ENCODE measurements at regions not wholly inside any gene's neighbourhood (a gene's known extent, or its start where the extent isn't known, plus 50 kb on each side); places are given as distances from the start of the nearest gene placed in this dataset.
A peak's percentile ranks its signal among the peaks of the same experiment; 100 is the strongest.

DNA sequence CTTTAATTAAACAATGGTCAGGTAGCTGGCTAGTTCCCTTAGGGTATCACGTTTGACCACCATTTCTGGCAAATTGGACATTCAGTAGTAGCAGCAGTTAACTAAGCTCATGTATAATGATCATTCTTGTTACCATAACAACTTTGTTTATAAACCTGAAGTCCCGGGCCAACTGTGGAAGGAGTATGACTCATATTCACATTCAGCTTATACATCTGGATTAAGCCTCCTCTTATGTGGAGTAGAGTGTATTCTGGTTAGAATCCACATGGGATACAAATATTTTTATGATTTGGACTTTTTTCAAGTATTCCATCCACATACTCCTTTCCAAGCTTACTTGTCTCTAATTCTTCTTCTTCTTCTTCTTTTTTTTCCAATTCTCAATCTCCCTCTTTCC, 70.3 kb upstream of the ZSWIM2 start:
- TF ChIP-seq, protein P1, sequence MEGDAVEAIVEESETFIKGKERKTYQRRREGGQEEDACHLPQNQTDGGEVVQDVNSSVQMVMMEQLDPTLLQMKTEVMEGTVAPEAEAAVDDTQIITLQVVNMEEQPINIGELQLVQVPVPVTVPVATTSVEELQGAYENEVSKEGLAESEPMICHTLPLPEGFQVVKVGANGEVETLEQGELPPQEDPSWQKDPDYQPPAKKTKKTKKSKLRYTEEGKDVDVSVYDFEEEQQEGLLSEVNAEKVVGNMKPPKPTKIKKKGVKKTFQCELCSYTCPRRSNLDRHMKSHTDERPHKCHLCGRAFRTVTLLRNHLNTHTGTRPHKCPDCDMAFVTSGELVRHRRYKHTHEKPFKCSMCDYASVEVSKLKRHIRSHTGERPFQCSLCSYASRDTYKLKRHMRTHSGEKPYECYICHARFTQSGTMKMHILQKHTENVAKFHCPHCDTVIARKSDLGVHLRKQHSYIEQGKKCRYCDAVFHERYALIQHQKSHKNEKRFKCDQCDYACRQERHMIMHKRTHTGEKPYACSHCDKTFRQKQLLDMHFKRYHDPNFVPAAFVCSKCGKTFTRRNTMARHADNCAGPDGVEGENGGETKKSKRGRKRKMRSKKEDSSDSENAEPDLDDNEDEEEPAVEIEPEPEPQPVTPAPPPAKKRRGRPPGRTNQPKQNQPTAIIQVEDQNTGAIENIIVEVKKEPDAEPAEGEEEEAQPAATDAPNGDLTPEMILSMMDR (IDR thresholded peaks at IDR 0.05; ENCODE audit: borderline replicate concordance, extremely low read depth, insufficient read depth): no peak
- Histone ChIP-seq H3K27ac (ENCODE audit: low read depth in 2 of 2, low read length in 2 of 2) (no peak overlapping the region), H3K36me3 (ENCODE audit: control insufficient read depth in 2 of 3, insufficient read depth in 3 of 3, low read length in 3 of 3) (no peaks in the 10 kb centered on the region), H3K9me3 (ENCODE audit: control insufficient read depth in 2 of 3, insufficient read depth in 1 of 3, low read length in 3 of 3) (no peaks in the 10 kb centered on the region), H3K9ac (ENCODE audit: low read length in 3 of 3) (no peak overlapping the region), H3K4me1 (ENCODE audit: control insufficient read depth in 2 of 3, insufficient read depth in 2 of 3, low read depth in 1 of 3, low read length in 3 of 3) (no peaks in the 10 kb centered on the region), H3K4me3 (ENCODE audit: low read length in 3 of 3) (no peak overlapping the region), H3K27me3 (ENCODE audit: control insufficient read depth, insufficient read depth, low read length) (no peaks in the 10 kb centered on the region)
- FAIRE-seq (no peak), DNase-seq (peak in 1 of 5 donors; percentile 7)
- intact Hi-C loops (cut with DNase I): no loop called here

DNA sequence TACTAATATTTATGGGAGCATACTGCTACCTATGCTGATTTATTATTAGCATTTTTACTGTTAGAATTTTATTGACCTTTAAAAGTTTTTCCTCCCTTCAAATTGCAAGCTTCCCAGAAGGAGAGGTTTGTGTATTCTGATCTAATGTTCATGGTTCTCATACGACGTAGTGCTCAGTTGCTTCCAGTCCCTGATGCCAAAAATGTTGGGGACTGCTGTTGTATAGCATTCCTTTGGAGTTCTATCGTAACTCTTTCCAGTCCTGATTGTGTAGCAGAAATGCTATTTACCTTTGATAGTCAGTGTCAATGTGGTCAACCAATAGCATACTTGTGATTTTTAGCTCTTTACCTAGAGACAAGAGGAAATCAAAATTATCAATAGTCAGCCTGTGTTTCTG, 69.5 kb upstream of the ZSWIM2 start:
- FAIRE-seq (no peak), DNase-seq (no peak)
- H3K9me3 ChIP-seq (ENCODE audit: control insufficient read depth in 2 of 3, insufficient read depth in 1 of 3, low read length in 3 of 3): no peaks in the 10 kb centered on the region
- intact Hi-C loops (cut with DNase I): no loop called here
- no peak overlapping the region for H3K27ac ChIP-seq (ENCODE audit: low read depth in 2 of 2, low read length in 2 of 2)
- H3K36me3 ChIP-seq (ENCODE audit: control insufficient read depth in 2 of 3, insufficient read depth in 3 of 3, low read length in 3 of 3): no peaks in the 10 kb centered on the region
- H3K9ac ChIP-seq (ENCODE audit: low read length in 3 of 3): no peak overlapping the region
- H3K4me3 ChIP-seq (ENCODE audit: low read length in 3 of 3): no peak overlapping the region
- H3K27me3 ChIP-seq (ENCODE audit: control insufficient read depth, insufficient read depth, low read length): no peaks in the 10 kb centered on the region
- H3K4me1 ChIP-seq (ENCODE audit: control insufficient read depth in 2 of 3, insufficient read depth in 2 of 3, low read depth in 1 of 3, low read length in 3 of 3): no peaks in the 10 kb centered on the region
- TF ChIP-seq, protein P1 (IDR thresholded peaks at IDR 0.05; ENCODE audit: borderline replicate concordance, extremely low read depth, insufficient read depth): no peak

DNA sequence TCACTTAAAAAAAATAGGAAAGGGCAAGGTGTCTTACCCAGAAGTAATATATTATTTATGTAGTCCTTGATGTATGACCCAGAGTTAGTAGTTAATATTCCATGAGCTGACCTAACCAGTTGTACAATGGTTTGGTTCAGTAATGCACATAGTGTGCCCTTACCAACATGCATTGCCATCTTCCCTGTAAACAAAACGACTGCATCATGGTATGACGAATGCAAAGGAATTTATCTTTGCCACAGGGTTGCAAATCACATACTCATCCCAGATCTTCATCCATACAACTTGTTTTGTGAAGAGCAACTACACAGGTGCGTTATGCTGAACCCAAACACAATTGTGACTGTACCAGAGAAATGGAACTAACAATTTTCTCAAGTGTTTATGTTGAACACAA, 68.9 kb upstream of the ZSWIM2 start:
- H3K4me3 ChIP-seq (ENCODE audit: low read length in 3 of 3): no peak overlapping the region
- intact Hi-C loops (cut with DNase I): no loop called here
- H3K4me1 ChIP-seq (ENCODE audit: control insufficient read depth in 2 of 3, insufficient read depth in 2 of 3, low read depth in 1 of 3, low read length in 3 of 3): no peaks in the 10 kb centered on the region
- DNase-seq: no peak
- TF ChIP-seq, protein P1 (IDR thresholded peaks at IDR 0.05; ENCODE audit: borderline replicate concordance, extremely low read depth, insufficient read depth): no peak
- no peak for FAIRE-seq
- no peak overlapping the region for H3K9ac ChIP-seq (ENCODE audit: low read length in 3 of 3)
- H3K27me3 ChIP-seq (ENCODE audit: control insufficient read depth, insufficient read depth, low read length): no peaks in the 10 kb centered on the region
- no peak overlapping the region for H3K27ac ChIP-seq (ENCODE audit: low read depth in 2 of 2, low read length in 2 of 2)
- H3K9me3 ChIP-seq (ENCODE audit: control insufficient read depth in 2 of 3, insufficient read depth in 1 of 3, low read length in 3 of 3): no peaks in the 10 kb centered on the region
- H3K36me3 ChIP-seq (ENCODE audit: control insufficient read depth in 2 of 3, insufficient read depth in 3 of 3, low read length in 3 of 3): no peaks in the 10 kb centered on the region

DNA sequence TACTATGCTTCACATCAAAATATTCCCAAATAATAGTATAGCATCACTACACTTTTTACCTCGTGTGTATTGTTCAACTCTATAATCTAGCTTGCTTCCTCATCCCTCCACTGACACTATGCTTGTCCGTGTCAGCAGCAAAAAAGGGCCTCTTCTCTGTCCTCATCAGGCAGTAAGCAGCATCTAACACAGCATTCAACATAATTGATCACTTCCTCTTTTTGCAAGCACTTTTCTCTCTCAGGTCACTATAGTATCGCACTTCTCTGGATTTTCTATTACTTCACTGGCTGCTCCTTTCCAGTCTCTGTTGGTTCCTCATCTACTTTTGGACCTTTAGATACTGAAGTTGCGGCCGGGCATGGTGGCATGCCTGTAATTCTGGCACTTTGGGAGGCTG, 64.9 kb upstream of the ZSWIM2 start:
- Histone ChIP-seq H3K27me3 (ENCODE audit: control insufficient read depth, insufficient read depth, low read length) (no peaks in the 10 kb centered on the region), H3K36me3 (ENCODE audit: control insufficient read depth in 2 of 3, insufficient read depth in 3 of 3, low read length in 3 of 3) (no peaks in the 10 kb centered on the region), H3K9ac (ENCODE audit: low read length in 3 of 3) (no peak overlapping the region), H3K27ac (ENCODE audit: low read depth in 2 of 2, low read length in 2 of 2) (no peak overlapping the region), H3K4me1 (ENCODE audit: control insufficient read depth in 2 of 3, insufficient read depth in 2 of 3, low read depth in 1 of 3, low read length in 3 of 3) (no peaks in the 10 kb centered on the region), H3K9me3 (ENCODE audit: control insufficient read depth in 2 of 3, insufficient read depth in 1 of 3, low read length in 3 of 3) (no peaks in the 10 kb centered on the region), H3K4me3 (ENCODE audit: low read length in 3 of 3) (no peak overlapping the region)
- DNase-seq (no peak), FAIRE-seq (no peak)
- TF ChIP-seq, protein P1 (IDR thresholded peaks at IDR 0.05; ENCODE audit: borderline replicate concordance, extremely low read depth, insufficient read depth): no peak
- intact Hi-C loops (cut with DNase I): no loop called here

Measured in kidney (tissue), 13 donors.